Brain microvascular endothelial cell (primary cell): ENCODE measurements at regions not wholly inside any gene's neighbourhood (a gene's known extent, or its start where the extent isn't known, plus 50 kb on each side); places are given as distances from the start of the nearest gene placed in this dataset.

ENCODE experiments used
- DNase-seq: peaks from one replicate; pipeline ENCODE4 v3.0.0-alpha.2; 2020
- H3K27ac ChIP-seq: fragments of 250-450 bp; sonication (Bioruptor Pico); 2 replicates; pipeline ENCODE4 v1.5.1; 2020; ENCODE audit warnings: mild to moderate bottlenecking, moderate library complexity
- H3K27me3 ChIP-seq: fragments of 250-450 bp; sonication (Bioruptor Pico); replicated peaks from 2 replicates; pipeline ENCODE4 v1.5.1; 2020; ENCODE audit warnings: mild to moderate bottlenecking
- H3K36me3 ChIP-seq: fragments of 250-450 bp; sonication (Bioruptor Pico); replicated peaks from 2 replicates; pipeline ENCODE4 v1.5.1; 2020; ENCODE audit warnings: mild to moderate bottlenecking
- H3K4me3 ChIP-seq: 2 replicates; pipeline ENCODE4 v1.5.1; 2011; ENCODE audit warnings: low read depth, mild to moderate bottlenecking, control low read depth, low read length, moderate library complexity
- in situ Hi-C: cut with HindIII; loops from 2 replicates; pipeline ENCODE4 v1.10.0; 2017; ENCODE audit warnings: low sequenced_read_pairs, low pct_ligation_motif_present
- TF ChIP-seq, protein P1 (sequence below): IDR thresholded peaks from 2 replicates; pipeline ENCODE4 v1.5.1; 2011; ENCODE audit warnings: low read depth, mild to moderate bottlenecking, moderate library complexity, low read length, control low read depth, inconsistent platforms; ENCODE audit errors: missing control alignments

DNA sequence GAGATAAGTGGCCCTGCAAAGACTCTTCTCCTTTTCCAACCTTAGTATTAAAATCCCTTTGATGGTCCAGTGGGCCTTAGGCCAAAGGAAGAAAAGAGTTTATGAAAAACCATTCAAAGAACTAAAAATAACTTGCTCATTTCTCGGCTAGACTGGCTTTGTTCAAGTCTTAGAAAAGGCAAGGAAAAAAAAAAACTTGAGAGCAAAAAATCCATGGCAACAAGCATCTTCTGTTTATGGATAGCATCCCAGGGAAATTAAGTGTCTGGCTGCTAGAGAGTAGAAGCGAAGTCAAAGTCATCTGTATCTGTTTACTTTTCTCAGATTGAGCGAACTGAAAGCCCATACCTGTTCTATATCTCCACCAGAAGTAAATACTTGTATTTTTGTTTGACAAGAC is 129.6 kb downstream of the KCTD15 start:
- Histone ChIP-seq H3K36me3 (no peaks in the 10 kb centered on the region), H3K4me3 (no peak overlapping the region), H3K27me3 (no peaks in the 10 kb centered on the region), H3K27ac (no peak overlapping the region)
- in situ Hi-C loops: no loop called here
- TF ChIP-seq, protein P1, sequence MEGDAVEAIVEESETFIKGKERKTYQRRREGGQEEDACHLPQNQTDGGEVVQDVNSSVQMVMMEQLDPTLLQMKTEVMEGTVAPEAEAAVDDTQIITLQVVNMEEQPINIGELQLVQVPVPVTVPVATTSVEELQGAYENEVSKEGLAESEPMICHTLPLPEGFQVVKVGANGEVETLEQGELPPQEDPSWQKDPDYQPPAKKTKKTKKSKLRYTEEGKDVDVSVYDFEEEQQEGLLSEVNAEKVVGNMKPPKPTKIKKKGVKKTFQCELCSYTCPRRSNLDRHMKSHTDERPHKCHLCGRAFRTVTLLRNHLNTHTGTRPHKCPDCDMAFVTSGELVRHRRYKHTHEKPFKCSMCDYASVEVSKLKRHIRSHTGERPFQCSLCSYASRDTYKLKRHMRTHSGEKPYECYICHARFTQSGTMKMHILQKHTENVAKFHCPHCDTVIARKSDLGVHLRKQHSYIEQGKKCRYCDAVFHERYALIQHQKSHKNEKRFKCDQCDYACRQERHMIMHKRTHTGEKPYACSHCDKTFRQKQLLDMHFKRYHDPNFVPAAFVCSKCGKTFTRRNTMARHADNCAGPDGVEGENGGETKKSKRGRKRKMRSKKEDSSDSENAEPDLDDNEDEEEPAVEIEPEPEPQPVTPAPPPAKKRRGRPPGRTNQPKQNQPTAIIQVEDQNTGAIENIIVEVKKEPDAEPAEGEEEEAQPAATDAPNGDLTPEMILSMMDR: no peak
- no peak for DNase-seq

- Histone ChIP-seq H3K27ac (no peak overlapping the region), H3K27me3 (no peaks in the 10 kb centered on the region), H3K36me3 (no peaks in the 10 kb centered on the region), H3K4me3 (no peak overlapping the region)
- TF ChIP-seq, protein P1: no peak
- in situ Hi-C loops: no loop called here
- no peak for DNase-seq
Measured at GRCh38 chr19:33927789-33928457, 131.3 kb downstream of the KCTD15 start.

DNA sequence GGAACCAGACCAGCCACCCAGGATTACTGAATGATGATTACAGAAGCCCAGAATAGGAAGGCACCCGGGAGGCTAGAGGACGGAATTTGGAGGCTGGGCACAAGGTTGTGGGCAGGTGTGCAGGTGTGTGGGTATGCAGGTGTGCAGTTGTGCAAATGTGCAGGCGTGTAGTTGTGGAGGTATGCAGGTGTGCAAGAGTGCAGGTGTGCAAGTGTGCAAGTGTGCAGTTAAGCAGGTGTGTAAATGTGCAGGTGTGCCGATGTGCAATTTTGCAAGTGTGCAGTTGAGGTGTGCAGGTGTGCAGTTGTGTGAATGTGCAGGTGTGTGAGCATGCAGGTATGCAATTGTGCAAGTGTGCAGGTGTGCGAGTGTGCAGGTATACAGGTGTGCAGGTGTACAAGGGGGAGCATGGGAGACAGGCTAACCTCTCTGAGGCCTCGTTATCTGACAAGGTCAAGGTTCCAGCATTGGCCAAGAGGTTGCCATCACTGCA is 131.8 kb downstream of the KCTD15 start:
- no peak for DNase-seq
- in situ Hi-C loops: no loop called here

GRCh38 chr19:33933931-33934330 is 137.3 kb downstream of the KCTD15 start:
- Histone ChIP-seq H3K4me3 (no peak overlapping the region), H3K27ac (no peak overlapping the region), H3K27me3 (no peaks in the 10 kb centered on the region), H3K36me3 (no peaks in the 10 kb centered on the region)
- DNase-seq: no peak
- in situ Hi-C loops: no loop called here
- TF ChIP-seq, protein P1: no peak

More for the DNA sequence above, 131.8 kb downstream of the KCTD15 start:
- no peaks in the 10 kb centered on the region for H3K36me3 ChIP-seq
- no peaks in the 10 kb centered on the region for H3K27me3 ChIP-seq
- H3K4me3 ChIP-seq: no peak overlapping the region
- no peak overlapping the region for H3K27ac ChIP-seq
- TF ChIP-seq, protein P1: no peak

DNA sequence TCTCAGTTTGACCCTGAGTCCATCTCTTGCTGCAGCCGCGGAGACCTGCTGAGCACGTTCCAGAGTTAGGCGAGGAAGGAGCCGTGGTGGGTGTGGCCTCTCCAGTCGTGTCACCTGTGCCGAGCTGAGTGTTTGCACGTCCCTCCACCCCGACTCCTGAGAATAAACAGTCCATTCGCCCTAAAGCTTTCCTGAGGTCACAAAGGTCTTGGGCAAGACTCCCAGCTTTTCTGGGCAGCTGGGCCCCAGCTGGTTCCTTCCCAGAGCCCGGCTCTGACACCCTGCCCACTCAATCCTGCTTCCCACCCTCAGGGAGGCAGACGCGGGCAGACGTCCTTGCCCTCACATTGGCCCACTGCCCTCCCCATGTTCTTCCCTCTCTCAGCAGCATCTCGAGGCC is 142.2 kb downstream of the KCTD15 start:
- in situ Hi-C loops: no loop called here
- TF ChIP-seq, protein P1: no peak
- no peak overlapping the region for H3K27ac ChIP-seq
- no peaks in the 10 kb centered on the region for H3K27me3 ChIP-seq
- H3K36me3 ChIP-seq: no peaks in the 10 kb centered on the region
- DNase-seq: no peak
- H3K4me3 ChIP-seq: no peak overlapping the region

GRCh38 chr19:33941133-33941532 is 144.5 kb downstream of the KCTD15 start:
- H3K27ac ChIP-seq: no peak overlapping the region
- no peaks in the 10 kb centered on the region for H3K36me3 ChIP-seq
- DNase-seq: no peak
- no peaks in the 10 kb centered on the region for H3K27me3 ChIP-seq
- no peak overlapping the region for H3K4me3 ChIP-seq
- TF ChIP-seq, protein P1: no peak
- in situ Hi-C loops: no loop called here
